Ammon's horn (tissue), 1 donor: ENCODE measurements at regions not wholly inside any gene's neighbourhood (a gene's known extent, or its start where the extent isn't known, plus 50 kb on each side); places are given as distances from the start of the nearest gene placed in this dataset.
"Not testable (repeated sequence)": the region's sequence is repeated elsewhere in the genome, so short reads cannot be mapped to it uniquely, and the experiment has no call there.

Experiments
- DNase-seq: peaks from one replicate; pipeline ENCODE4 v3.0.0-alpha.2; 2016; ENCODE audit warnings: low spot score

- DNase-seq = no peak
These were observed 80.0 kb upstream of the RPH3A start for GRCh38 chr12:112711507-112711906.

GRCh38 chr12:112712751-112713150 lies 78.8 kb upstream of the RPH3A start:
- not testable (repeated sequence) for DNase-seq

GRCh38 chr12:112713471-112713870 lies 78.1 kb upstream of the RPH3A start:
- no peak for DNase-seq

- DNase-seq = no peak
These were observed 77.3 kb upstream of the RPH3A start for GRCh38 chr12:112714166-112714710.

GRCh38 chr12:112716099-112717093 lies 75.2 kb upstream of the RPH3A start:
- peak; percentile 57 for DNase-seq

- DNase-seq = no peak
These were observed 62.7 kb upstream of the RPH3A start for GRCh38 chr12:112728864-112729263.

GRCh38 chr12:112734859-112735695 lies 56.5 kb upstream of the RPH3A start:
- DNase-seq = no peak

- DNase-seq = peak; percentile 40
These were observed 53.0 kb upstream of the RPH3A start for GRCh38 chr12:112738531-112738930.

GRCh38 chr12:112740387-112740934 lies 51.1 kb upstream of the RPH3A start:
- no peak for DNase-seq

GRCh38 chr12:112741106-112741505 lies 50.4 kb upstream of the RPH3A start:
- DNase-seq = no peak
